ENCODE measurements at regions not wholly inside any gene's neighbourhood (a gene's known extent, or its start where the extent isn't known, plus 50 kb on each side); places are given as distances from the start of the nearest gene placed in this dataset.

DNA sequence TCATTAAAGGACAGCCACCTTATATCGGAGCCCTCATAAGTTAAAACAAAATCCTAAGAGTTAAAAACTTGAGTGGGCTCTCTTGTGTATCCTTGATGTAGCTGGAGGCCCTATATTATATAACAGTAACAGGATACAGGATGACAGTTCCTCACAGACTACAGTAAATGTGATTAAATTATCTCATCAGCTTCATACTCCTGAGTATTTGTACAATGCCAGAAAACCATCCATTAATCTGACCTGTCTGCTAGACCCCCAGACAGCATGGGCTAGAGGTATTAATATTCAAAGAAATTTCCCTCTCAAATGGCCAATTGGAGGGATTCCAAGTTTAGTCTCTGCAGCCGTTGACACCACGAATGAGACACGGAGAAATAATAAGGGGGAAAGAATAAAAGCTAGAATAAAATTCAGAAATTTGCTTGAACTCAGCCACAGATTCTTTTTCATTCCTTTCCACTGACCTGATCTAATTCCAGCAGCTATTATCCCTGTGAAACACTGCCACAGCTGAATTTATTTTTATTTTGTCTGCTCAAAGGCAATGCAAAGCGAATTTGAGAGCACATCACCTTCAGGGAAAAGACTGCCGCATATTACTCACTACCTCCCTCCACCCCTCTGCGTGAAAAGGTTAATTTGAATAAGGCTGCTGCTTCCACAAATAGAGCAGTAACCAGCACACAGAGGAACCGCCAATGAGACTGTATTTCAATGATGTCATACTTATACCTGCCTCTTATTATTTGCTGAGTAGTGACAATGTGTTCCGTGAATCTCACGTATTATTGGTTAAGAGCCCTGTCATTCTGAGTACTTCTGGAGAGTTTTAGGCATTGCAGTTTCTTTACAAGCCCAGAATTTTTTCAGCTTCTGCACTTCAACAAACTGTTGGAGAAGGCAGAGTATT, 155.9 kb upstream of the KLF12 start (continued):
- peak; percentile 96 for TF ChIP-seq PKNOX1 (IDR thresholded peaks at IDR 0.05)
- TF ChIP-seq USF2 (IDR thresholded peaks at IDR 0.05; ENCODE audit: borderline replicate concordance, low read depth, low read length): no peak
- TF ChIP-seq BACH1 (IDR thresholded peaks at IDR 0.05; ENCODE audit: borderline replicate concordance): no peak
- TF ChIP-seq SMAD5 (IDR thresholded peaks at IDR 0.05; ENCODE audit: low read depth): no peak
- no peak for TF ChIP-seq EGR1 (IDR thresholded peaks at IDR 0.05; ENCODE audit: borderline replicate concordance in 1 of 2, low read depth in 2 of 2, low read length in 2 of 2)
- TF ChIP-seq TCF7 (IDR thresholded peaks at IDR 0.05; ENCODE audit: borderline replicate concordance): no peak
- no peak for TF ChIP-seq JUNB (IDR thresholded peaks at IDR 0.05)
- peak; percentile 91 for TF ChIP-seq ATF7 (IDR thresholded peaks at IDR 0.05; ENCODE audit: low read depth)
- peak; percentile 15; the same call in 1 of the 2 replicates for TF ChIP-seq CREB1 (IDR thresholded peaks at IDR 0.05; ENCODE audit: low read depth)
- TF ChIP-seq, protein P1, sequence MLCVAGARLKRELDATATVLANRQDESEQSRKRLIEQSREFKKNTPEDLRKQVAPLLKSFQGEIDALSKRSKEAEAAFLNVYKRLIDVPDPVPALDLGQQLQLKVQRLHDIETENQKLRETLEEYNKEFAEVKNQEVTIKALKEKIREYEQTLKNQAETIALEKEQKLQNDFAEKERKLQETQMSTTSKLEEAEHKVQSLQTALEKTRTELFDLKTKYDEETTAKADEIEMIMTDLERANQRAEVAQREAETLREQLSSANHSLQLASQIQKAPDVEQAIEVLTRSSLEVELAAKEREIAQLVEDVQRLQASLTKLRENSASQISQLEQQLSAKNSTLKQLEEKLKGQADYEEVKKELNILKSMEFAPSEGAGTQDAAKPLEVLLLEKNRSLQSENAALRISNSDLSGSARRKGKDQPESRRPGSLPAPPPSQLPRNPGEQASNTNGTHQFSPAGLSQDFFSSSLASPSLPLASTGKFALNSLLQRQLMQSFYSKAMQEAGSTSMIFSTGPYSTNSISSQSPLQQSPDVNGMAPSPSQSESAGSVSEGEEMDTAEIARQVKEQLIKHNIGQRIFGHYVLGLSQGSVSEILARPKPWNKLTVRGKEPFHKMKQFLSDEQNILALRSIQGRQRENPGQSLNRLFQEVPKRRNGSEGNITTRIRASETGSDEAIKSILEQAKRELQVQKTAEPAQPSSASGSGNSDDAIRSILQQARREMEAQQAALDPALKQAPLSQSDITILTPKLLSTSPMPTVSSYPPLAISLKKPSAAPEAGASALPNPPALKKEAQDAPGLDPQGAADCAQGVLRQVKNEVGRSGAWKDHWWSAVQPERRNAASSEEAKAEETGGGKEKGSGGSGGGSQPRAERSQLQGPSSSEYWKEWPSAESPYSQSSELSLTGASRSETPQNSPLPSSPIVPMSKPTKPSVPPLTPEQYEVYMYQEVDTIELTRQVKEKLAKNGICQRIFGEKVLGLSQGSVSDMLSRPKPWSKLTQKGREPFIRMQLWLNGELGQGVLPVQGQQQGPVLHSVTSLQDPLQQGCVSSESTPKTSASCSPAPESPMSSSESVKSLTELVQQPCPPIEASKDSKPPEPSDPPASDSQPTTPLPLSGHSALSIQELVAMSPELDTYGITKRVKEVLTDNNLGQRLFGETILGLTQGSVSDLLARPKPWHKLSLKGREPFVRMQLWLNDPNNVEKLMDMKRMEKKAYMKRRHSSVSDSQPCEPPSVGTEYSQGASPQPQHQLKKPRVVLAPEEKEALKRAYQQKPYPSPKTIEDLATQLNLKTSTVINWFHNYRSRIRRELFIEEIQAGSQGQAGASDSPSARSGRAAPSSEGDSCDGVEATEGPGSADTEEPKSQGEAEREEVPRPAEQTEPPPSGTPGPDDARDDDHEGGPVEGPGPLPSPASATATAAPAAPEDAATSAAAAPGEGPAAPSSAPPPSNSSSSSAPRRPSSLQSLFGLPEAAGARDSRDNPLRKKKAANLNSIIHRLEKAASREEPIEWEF (IDR thresholded peaks at IDR 0.05; ENCODE audit: insufficient replicate concordance, low read depth, low read length): no peak
- peak; percentile 79 for TF ChIP-seq PBX3 (IDR thresholded peaks at IDR 0.05; ENCODE audit: insufficient replicate concordance, low read depth, low read length)
- no peak for TF ChIP-seq ZNF622 (IDR thresholded peaks at IDR 0.05)
- TF ChIP-seq CHD2 (IDR thresholded peaks at IDR 0.05; ENCODE audit: borderline replicate concordance, low read depth, low read length): no peak
- no peak for TF ChIP-seq USF1 (IDR thresholded peaks at IDR 0.05; ENCODE audit: borderline replicate concordance, extremely low read length, insufficient read depth, low read depth, low read length)
- no peak for TF ChIP-seq KDM1A (IDR thresholded peaks at IDR 0.05; ENCODE audit: borderline replicate concordance)
- TF ChIP-seq HDAC2 (IDR thresholded peaks at IDR 0.05): no peak
- TF ChIP-seq NFXL1 (IDR thresholded peaks at IDR 0.05; ENCODE audit: borderline replicate concordance): no peak
- TF ChIP-seq NBN (IDR thresholded peaks at IDR 0.05): no peak
- no peak for TF ChIP-seq GATAD2B (conservative IDR thresholded peaks at IDR 0.05; ENCODE audit: low read depth)
- TF ChIP-seq TCF12 (IDR thresholded peaks at IDR 0.05; ENCODE audit: low read depth, low read length): no peak
- no peak for TF ChIP-seq FOXK2 (IDR thresholded peaks at IDR 0.05)
- no peak for TF ChIP-seq SREBF2 (IDR thresholded peaks at IDR 0.05; ENCODE audit: low read length)
